Spleen (tissue), 11 donors: ENCODE measurements at regions not wholly inside any gene's neighbourhood (a gene's known extent, or its start where the extent isn't known, plus 50 kb on each side); places are given as distances from the start of the nearest gene placed in this dataset.

Source experiments
- DNase-seq: peaks from one replicate; pipeline ENCODE4 v3.0.0-alpha.2; 2020
- H3K27ac ChIP-seq, 8 donors: fragments of 200-600 bp; sonication (generic) in 7 of 8; 1 replicate in 4 of 8; 2 replicates in 4 of 8; pipeline versions ENCODE4 v1.5.0 to v1.8.0; 2016 to 2021; ENCODE audit warnings: inconsistent platforms in 4 of 8, mild to moderate bottlenecking in 4 of 8, moderate library complexity in 1 of 8
- H3K27me3 ChIP-seq, 7 donors: fragments of 200-600 bp; sonication (generic) in 6 of 7; replicated peaks in 1 of 7; 1 replicate in 4 of 7; 2 replicates in 3 of 7; pipeline versions ENCODE4 v1.5.0 to v1.8.0; 2016 to 2021; ENCODE audit warnings: inconsistent platforms in 3 of 7, mild to moderate bottlenecking in 1 of 7
- H3K36me3 ChIP-seq, 6 donors: fragments of 200-600 bp; sonication (generic) in 5 of 6; 1 replicate in 4 of 6; 2 replicates in 2 of 6; pipeline versions ENCODE4 v1.5.0 to v1.8.0; 2016 to 2021; ENCODE audit warnings: inconsistent platforms in 2 of 6
- H3K4me1 ChIP-seq, 6 donors: fragments of 200-600 bp; sonication (generic) in 5 of 6; 1 replicate in 3 of 6; 2 replicates in 3 of 6; pipeline versions ENCODE4 v1.5.0 to v1.8.0; 2016 to 2021; ENCODE audit warnings: inconsistent platforms in 3 of 6
- H3K4me3 ChIP-seq, 8 donors: fragments of 200-600 bp; sonication (generic) in 7 of 8; 1 replicate in 4 of 8; 2 replicates in 4 of 8; pipeline versions ENCODE4 v1.5.0 to v1.8.0; 2016 to 2021; ENCODE audit warnings: inconsistent platforms in 4 of 8, mild to moderate bottlenecking in 4 of 8, moderate library complexity in 2 of 8
- H3K9me3 ChIP-seq, 8 donors: fragments of 200-600 bp; sonication (generic) in 7 of 8; 1 replicate in 4 of 8; 2 replicates in 4 of 8; pipeline versions ENCODE4 v1.5.0 to v1.8.0; 2016 to 2021; ENCODE audit warnings: inconsistent platforms in 4 of 8
- CTCF ChIP-seq, 11 experiments: fragments of 200-600 bp in 7 of 11; fragments of 450-650 bp in 4 of 11; sonication (generic) in 4 of 11; IDR thresholded peaks in 8 of 11; conservative IDR thresholded peaks in 3 of 11; 1 replicate in 7 of 11; 2 replicates in 4 of 11; pipeline versions ENCODE4 v1.4.0 to v1.8.0; 2016 to 2021; ENCODE audit warnings: antibody characterized with exemption in 11 of 11, inconsistent platforms in 4 of 11, mild to moderate bottlenecking in 1 of 11
- POLR2A ChIP-seq, 3 donors: fragments of 450-650 bp; IDR thresholded peaks; one replicate each; pipeline ENCODE4 v1.5.1; 2017; ENCODE audit warnings: antibody characterized with exemption in 3 of 3, mild to moderate bottlenecking in 1 of 3
- POLR2AphosphoS5 ChIP-seq, 3 donors: sonication (generic); formaldehyde crosslinking; IDR thresholded peaks; one replicate each; pipeline ENCODE4 v1.5.1; 2017; ENCODE audit warnings: antibody characterized with exemption in 3 of 3
- WGBS, 5 donors: extraction: QIAGEN DNeasy Blood & Tissue Kit in 3 of 5; methylation state at CpG; one replicate each; pipeline versions ENCODE4 v1.1.5 to v1.1.7; 2013 to 2018; 5-methylcytosine and 5-hydroxymethylcytosine counted together
- intact Hi-C: fragments of 100-400 bp; cut with DNase I; formaldehyde crosslinking; loops from one replicate; pipeline ENCODE4 v1.15.0; 2023; ENCODE audit warnings: low total_unique reads
- donor health status: healthy with polysubstance abuse.
- donor health status: DM: no; HTN: no; CAD: no; lungs with moderate emphysema.
- donor health status: DM: no; HTN: no; CAD: no.
- donor health status: Bipolar disorder and iron deficiency.
- donor health status: healthy.
- donor health status: DM: no; HTN: no; CAD: no.
- donor health status: DM: yes; HTN: yes; CAD: no.

GRCh38 chr7:26090927-26091519 lies 61.0 kb upstream of the NFE2L3 start:
- Histone ChIP-seq H3K4me3 (peak overlapping the region in 1 of 8 donors; percentile 21), H3K4me1 (peaks cover 0 to 16% (median 8%) of the 10 kb centered on the region in 6 donors), H3K9me3 (peaks cover 0 to 15% (median 0%) of the 10 kb centered on the region in 8 donors), H3K27ac (no peak overlapping the region), H3K36me3 (no peaks in the 10 kb centered on the region), H3K27me3 (no peaks in the 10 kb centered on the region)
- intact Hi-C loops: loop anchor here (10.0 kb wide), 2 partner anchors 104 to 584 kb away; no protein-coding TSS in a partner anchor
- no peak for TF ChIP-seq POLR2AphosphoS5 (IDR thresholded peaks at IDR 0.05)
- no peak for TF ChIP-seq POLR2A (IDR thresholded peaks at IDR 0.05)
- peak; percentile 43 to 71 (median 61) for TF ChIP-seq CTCF (IDR thresholded peaks at IDR 0.05 in 8 of 11, conservative IDR thresholded peaks at IDR 0.05 in 3 of 11)
- 9 to 14% (median 11%) methylated on average over 6 of the region's 6 CpGs for WGBS, 5 donors
- DNase-seq: no peak

DNA sequence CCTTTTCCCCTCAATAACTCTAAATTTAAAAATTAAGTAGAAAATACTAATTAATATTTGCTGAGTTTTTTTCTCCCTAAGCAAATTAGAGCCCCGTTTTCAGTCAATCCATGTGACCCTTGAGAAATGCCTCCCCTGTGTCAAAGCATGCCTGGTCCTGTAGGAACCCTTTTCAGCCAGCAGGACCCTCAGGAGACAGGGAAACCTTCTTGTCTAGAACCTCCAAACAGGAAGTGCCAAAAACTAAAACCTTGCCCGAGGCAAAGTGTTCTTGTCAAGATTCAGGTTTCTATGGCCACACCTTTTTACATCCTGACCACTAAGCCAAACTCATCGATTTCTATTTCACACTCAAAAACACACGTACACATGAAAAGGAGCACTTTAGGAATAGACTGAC lies 60.1 kb upstream of the NFE2L3 start:
- no peaks in the 10 kb centered on the region for H3K27me3 ChIP-seq
- TF ChIP-seq POLR2AphosphoS5 (IDR thresholded peaks at IDR 0.05) (no peak), POLR2A (IDR thresholded peaks at IDR 0.05) (no peak), CTCF (IDR thresholded peaks at IDR 0.05 in 8 of 11, conservative IDR thresholded peaks at IDR 0.05 in 3 of 11) (no peak)
- H3K27ac ChIP-seq: no peak overlapping the region
- H3K9me3 ChIP-seq: peaks cover 0 to 15% (median 0%) of the 10 kb centered on the region in 8 donors
- H3K4me1 ChIP-seq: peaks cover 0 to 21% (median 12%) of the 10 kb centered on the region in 6 donors
- no peak for DNase-seq
- 45 to 55% (median 50%) methylated on average over 4 of the region's 4 CpGs for WGBS, 5 donors
- no peaks in the 10 kb centered on the region for H3K36me3 ChIP-seq
- intact Hi-C loops: loop anchor here (10.0 kb wide), 2 partner anchors 103 to 583 kb away; no protein-coding TSS in a partner anchor
- no peak overlapping the region for H3K4me3 ChIP-seq

DNA sequence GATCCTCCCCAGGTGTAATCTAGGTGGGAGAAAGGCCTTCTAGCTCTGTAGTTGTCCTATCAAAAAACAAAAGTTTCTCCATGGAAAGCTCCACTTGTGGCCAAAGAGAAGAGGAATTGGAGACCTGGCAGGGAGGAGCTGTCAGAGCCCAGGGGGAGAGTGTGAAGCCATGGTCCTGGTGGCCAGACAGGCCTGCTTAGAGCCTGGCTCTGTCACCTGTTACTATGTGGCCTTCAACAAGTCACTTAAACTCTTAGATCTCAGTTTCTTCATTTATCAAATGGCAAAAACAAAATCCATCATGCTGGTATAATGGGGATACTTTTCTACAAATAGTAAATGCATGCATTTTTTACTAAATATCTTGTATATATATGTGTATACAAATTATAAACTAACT lies 59.0 kb upstream of the NFE2L3 start:
- no peak for TF ChIP-seq POLR2A (IDR thresholded peaks at IDR 0.05)
- no peak for TF ChIP-seq POLR2AphosphoS5 (IDR thresholded peaks at IDR 0.05)
- no peak for TF ChIP-seq CTCF (IDR thresholded peaks at IDR 0.05 in 8 of 11, conservative IDR thresholded peaks at IDR 0.05 in 3 of 11)
- no peaks in the 10 kb centered on the region for H3K36me3 ChIP-seq
- H3K4me3 ChIP-seq: no peak overlapping the region
- intact Hi-C loops: loop anchor here (10.0 kb wide), 2 partner anchors 102 to 582 kb away; no protein-coding TSS in a partner anchor
- H3K27me3 ChIP-seq: no peaks in the 10 kb centered on the region
- H3K27ac ChIP-seq: no peak overlapping the region
- peaks cover 0 to 15% (median 0%) of the 10 kb centered on the region in 8 donors for H3K9me3 ChIP-seq
- H3K4me1 ChIP-seq: peaks cover 0 to 32% (median 22%) of the 10 kb centered on the region in 6 donors
- DNase-seq: no peak

GRCh38 chr7:26096136-26096535 lies 55.9 kb upstream of the NFE2L3 start:
- H3K27me3 ChIP-seq: no peaks in the 10 kb centered on the region
- intact Hi-C loops: loop anchor here (10.0 kb wide), 2 partner anchors 99 to 579 kb away; no protein-coding TSS in a partner anchor
- WGBS, 5 donors: 95 to 97% (median 96%) methylated on average over 3 of the region's 3 CpGs
- H3K4me3 ChIP-seq: no peak overlapping the region
- no peaks in the 10 kb centered on the region for H3K36me3 ChIP-seq
- TF ChIP-seq POLR2A (IDR thresholded peaks at IDR 0.05): no peak
- no peak for TF ChIP-seq POLR2AphosphoS5 (IDR thresholded peaks at IDR 0.05)
- no peaks in the 10 kb centered on the region for H3K9me3 ChIP-seq
- H3K27ac ChIP-seq: no peak overlapping the region
- H3K4me1 ChIP-seq: peaks cover 0 to 49% (median 29%) of the 10 kb centered on the region in 6 donors
- DNase-seq: no peak
